Heart left ventricle (tissue), 16 donors: ENCODE measurements at regions not wholly inside any gene's neighbourhood (a gene's known extent, or its start where the extent isn't known, plus 50 kb on each side); places are given as distances from the start of the nearest gene placed in this dataset.

Experiments
- ATAC-seq, 4 donors: fragments of 200-7000 bp; cut with Tn5 transposase; one replicate each; pipeline ENCODE4 v1.9.1; 2020 to 2022; ENCODE audit warnings: moderate library complexity in 4 of 4, mild to moderate bottlenecking in 3 of 4, moderate number of reproducible peaks in 1 of 4
- DNase-seq, 5 donors: peaks; one replicate each; pipeline ENCODE4 v3.0.0-alpha.2; 2020
- H3K27ac ChIP-seq, 12 donors: fragments of 200-600 bp; sonication (generic) in 4 of 12; one replicate each; pipeline versions ENCODE4 v1.5.0 to v1.8.0; 2016 to 2022; ENCODE audit warnings: mild to moderate bottlenecking in 2 of 12
- H3K27me3 ChIP-seq, 9 donors: fragments of 200-600 bp; sonication (generic) in 2 of 9; one replicate each; pipeline versions ENCODE4 v1.5.1 to v1.8.0; 2016 to 2022; ENCODE audit warnings: mild to moderate bottlenecking in 3 of 9
- H3K36me3 ChIP-seq, 9 donors: fragments of 200-600 bp; sonication (generic) in 2 of 9; one replicate each; pipeline versions ENCODE4 v1.5.0 to v1.8.0; 2018 to 2022; ENCODE audit warnings: mild to moderate bottlenecking in 2 of 9
- H3K4me1 ChIP-seq, 12 donors: fragments of 200-600 bp; sonication (generic) in 4 of 12; one replicate each; pipeline versions ENCODE4 v1.5.0 to v1.8.0; 2016 to 2022; ENCODE audit warnings: mild to moderate bottlenecking in 3 of 12
- H3K4me3 ChIP-seq, 12 donors: fragments of 200-600 bp; sonication (generic) in 4 of 12; one replicate each; pipeline versions ENCODE4 v1.5.0 to v1.8.0; 2017 to 2022; ENCODE audit warnings: mild to moderate bottlenecking in 9 of 12, moderate library complexity in 4 of 12
- H3K9me3 ChIP-seq, 12 donors: fragments of 200-600 bp; sonication (generic) in 4 of 12; one replicate each; pipeline versions ENCODE4 v1.5.0 to v1.8.0; 2016 to 2022; ENCODE audit warnings: mild to moderate bottlenecking in 1 of 12
- CTCF ChIP-seq, 12 donors: fragments of 200-600 bp; sonication (generic) in 4 of 12; IDR thresholded peaks; one replicate each; pipeline versions ENCODE4 v1.5.0 to v1.8.0; 2018 to 2022; ENCODE audit warnings: antibody characterized with exemption in 12 of 12, mild to moderate bottlenecking in 5 of 12
- POLR2A ChIP-seq, 2 donors: fragments of 450-650 bp; IDR thresholded peaks; one replicate each; pipeline ENCODE4 v1.6.1; 2017; ENCODE audit warnings: antibody characterized with exemption in 2 of 2, mild to moderate bottlenecking in 2 of 2, moderate library complexity in 2 of 2
- WGBS, 4 donors: extraction: QIAGEN DNeasy Blood & Tissue Kit in 2 of 4; methylation state at CpG; one replicate each; pipeline versions ENCODE4 v1.1.5 to v1.1.7; 2013 to 2018; 5-methylcytosine and 5-hydroxymethylcytosine counted together
- intact Hi-C, 10 donors: fragments of 100-400 bp; cut with DNase I; formaldehyde crosslinking; loops; one replicate each; pipeline versions ENCODE4 v1.11.1 to v1.14.2; 2022
- donor health status: ischemic (EF 13 %, LVEDD 7.1; RV severe dilation, severe dysfunction).
- donor health status: healthy with polysubstance abuse.
- donor health status: DM: no; HTN: yes; CAD: no.
- donor health status: DM: no; HTN: no; CAD: no.
- donor health status: ischemic (EF 25% LVEDD 6.9; RV normal size, moderate dysfunction).
- donor health status: ischemic (EF 25% LVEDD 5.7; RV mildly dilated, moderate dysfunction).
- donor health status: healthy.
- donor health status: DM: yes; HTN: yes; CAD: no.
- donor health status: ischemic (EF 35%, LVEDD 5.7; RV mildly dilated, moderate dysfunction).
- donor health status: nonischemic (EF 11% LVEDD 7.7; RV severe dilation, severe dysfunction).
- donor health status: DM: yes; HTN: yes; CAD: no.
- donor health status: PGD.
- donor health status: ischemic (EF 29% LVEDD 5.4; RV normal size, mild dysfunction).
- donor health status: nonischemic (EF 23%, LVEDD 6.1; RV moderate dilation, normal function).

- Histone ChIP-seq H3K27me3 (no peaks in the 10 kb centered on the region), H3K9me3 (peaks cover 0 to 16% (median 5%) of the 10 kb centered on the region in 12 donors), H3K4me3 (no peak overlapping the region), H3K36me3 (no peaks in the 10 kb centered on the region), H3K4me1 (no peaks in the 10 kb centered on the region), H3K27ac (no peak overlapping the region)
- DNase-seq, result no peak
- intact Hi-C loops, result no loop called here
- ATAC-seq, result no peak
- WGBS, 4 donors, result 86 to 100% (median 94%) methylated on average over 1 of the region's 1 CpG
- TF ChIP-seq CTCF (IDR thresholded peaks at IDR 0.05) (no peak), POLR2A (IDR thresholded peaks at IDR 0.05) (no peak)
Measured at GRCh38 chr15:95567686-95568085, 762.8 kb upstream of the NR2F2 start.

DNA sequence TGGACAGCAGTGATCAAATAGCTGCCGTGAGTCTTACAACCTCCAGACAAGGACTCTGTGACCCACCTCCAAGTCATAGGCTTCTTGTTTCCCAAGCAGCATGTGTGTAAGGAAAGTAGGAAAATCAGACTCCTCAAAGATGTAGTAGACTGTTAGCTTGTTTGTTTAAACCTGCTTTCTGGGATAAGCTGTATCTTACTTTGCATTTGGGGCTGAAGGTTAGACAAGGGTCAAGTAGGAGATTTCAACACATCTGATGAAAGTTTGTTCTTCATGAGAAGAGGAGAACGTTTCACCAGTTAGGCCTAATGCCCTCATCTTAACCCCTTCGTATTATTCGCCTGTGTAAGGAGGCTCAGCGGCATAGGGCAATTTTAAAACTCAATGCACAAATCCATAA, 756.4 kb upstream of the NR2F2 start:
- WGBS, 4 donors, result 82 to 89% (median 83%) methylated on average over 5 of the region's 5 CpGs
- Histone ChIP-seq H3K27ac (no peak overlapping the region), H3K36me3 (no peaks in the 10 kb centered on the region), H3K4me3 (no peak overlapping the region), H3K4me1 (no peaks in the 10 kb centered on the region), H3K9me3 (peaks cover 0 to 17% (median 5%) of the 10 kb centered on the region in 12 donors), H3K27me3 (no peaks in the 10 kb centered on the region)
- DNase-seq (no peak), ATAC-seq (no peak)
- TF ChIP-seq POLR2A (IDR thresholded peaks at IDR 0.05) (no peak), CTCF (IDR thresholded peaks at IDR 0.05) (no peak)
- intact Hi-C loops, result no loop called here

DNA sequence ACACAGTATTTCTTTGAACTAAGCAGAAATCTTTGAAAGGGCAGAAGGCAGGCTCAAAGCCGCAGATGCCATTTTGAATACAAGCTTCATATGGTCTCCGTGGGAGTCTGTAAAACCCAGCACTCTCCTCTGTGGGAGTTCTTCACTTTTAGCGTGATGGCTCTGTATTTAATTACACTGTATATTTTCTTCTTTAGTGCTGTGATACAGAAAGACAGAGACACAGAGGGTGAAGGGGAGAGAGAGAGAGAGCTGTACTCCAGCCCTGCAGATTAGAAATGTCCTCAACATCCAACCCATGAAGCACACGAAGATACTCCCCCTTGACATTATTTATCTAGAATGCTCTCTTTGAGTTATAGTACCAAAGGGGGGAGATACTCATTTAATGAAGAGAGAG, 752.6 kb upstream of the NR2F2 start:
- TF ChIP-seq POLR2A (IDR thresholded peaks at IDR 0.05), result no peak
- no peak for TF ChIP-seq CTCF (IDR thresholded peaks at IDR 0.05)
- DNase-seq (no peak), ATAC-seq (no peak)
- Histone ChIP-seq H3K27ac (no peak overlapping the region), H3K36me3 (no peaks in the 10 kb centered on the region), H3K27me3 (no peaks in the 10 kb centered on the region), H3K9me3 (peaks cover 0 to 5% (median 0%) of the 10 kb centered on the region in 12 donors), H3K4me1 (no peaks in the 10 kb centered on the region), H3K4me3 (no peak overlapping the region)
- intact Hi-C loops, result no loop called here
- 82 to 90% (median 84%) methylated on average over 4 of the region's 4 CpGs for WGBS, 4 donors

DNA sequence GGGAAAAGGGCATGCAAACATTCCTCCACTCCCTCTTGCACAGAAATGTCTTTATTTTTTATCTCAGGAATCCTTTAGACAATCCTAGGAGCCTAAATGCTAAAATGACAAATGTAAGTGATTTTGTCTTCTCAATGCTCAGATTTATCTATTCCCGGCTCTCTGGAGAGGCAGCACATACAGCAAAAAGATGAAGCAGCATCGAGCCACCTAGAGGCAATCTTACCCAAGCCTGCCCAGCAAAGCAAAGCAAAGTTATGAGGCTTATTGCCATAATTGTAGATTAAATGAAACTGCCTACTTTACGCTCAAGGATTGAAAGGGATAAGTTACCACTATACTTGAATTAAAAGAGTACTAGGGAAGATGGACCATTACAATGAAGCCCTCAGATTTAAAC, 750.4 kb upstream of the NR2F2 start:
- Histone ChIP-seq H3K27ac (no peak overlapping the region), H3K9me3 (no peaks in the 10 kb centered on the region), H3K4me1 (no peaks in the 10 kb centered on the region), H3K4me3 (no peak overlapping the region), H3K27me3 (no peaks in the 10 kb centered on the region), H3K36me3 (no peaks in the 10 kb centered on the region)
- no peak for DNase-seq
- ATAC-seq, result no peak
- peak in 1 of 12 donors; percentile 2 for TF ChIP-seq CTCF (IDR thresholded peaks at IDR 0.05)
- TF ChIP-seq POLR2A (IDR thresholded peaks at IDR 0.05), result no peak
- intact Hi-C loops, result no loop called here
- WGBS, 4 donors, result 82 to 89% (median 85%) methylated on average over 3 of the region's 3 CpGs
